A549 (cell line): ENCODE measurements at regions not wholly inside any gene's neighbourhood (a gene's known extent, or its start where the extent isn't known, plus 50 kb on each side); places are given as distances from the start of the nearest gene placed in this dataset.

Source experiments
- ATAC-seq, 2 experiments: fragments of 200-7000 bp in 1 of 2; fragments of >200 bp in 1 of 2; cut with Nextera tagmentation in 1 of 2; cut with Tn5 transposase in 1 of 2; 3 replicates each; pipeline versions ENCODE4 v1.8.0 to v1.9.1; 2018 to 2020; ENCODE audit warnings: mild to moderate bottlenecking in 1 of 2, moderate library complexity in 1 of 2
- CTCF ChIA-PET: fragments of 300-600 bp; sonication (Branson Sonifier 250); formaldehyde crosslinking; extraction: SDS; loops from one replicate; lab custom pipeline; 2021; ENCODE audit warnings: antibody characterized with exemption, inconsistent platforms; lab: Yijun Ruan, JAX
- POLR2A ChIA-PET: fragments of 350-600 bp; formaldehyde crosslinking; extraction: SDS; loops from one replicate; lab custom pipeline; 2021; ENCODE audit warnings: antibody characterized with exemption, inconsistent platforms; lab: Yijun Ruan, JAX
- DNase-seq, 2 experiments: peaks; one replicate each; pipeline versions ENCODE4 v3.0.0 to v3.0.0-alpha.2; 2011 to 2016; ENCODE audit warnings: low read depth in 1 of 2, low spot score in 1 of 2
- FAIRE-seq: peaks from 2 replicates; lab custom pipeline; 2011; peaks lifted over from hg19 to GRCh38; lab: Jason Lieb, UNC
- H3K27ac ChIP-seq, 2 experiments: fragments of >200 bp; sonication (Bioruptor Twin); formaldehyde crosslinking; 3 replicates each; pipeline ENCODE4 v1.5.1; 2016 to 2017
- H3K4me1 ChIP-seq: fragments of >200 bp; sonication (Bioruptor Twin); formaldehyde crosslinking; 3 replicates; pipeline ENCODE4 v1.6.1; 2016
- H3K4me2 ChIP-seq: fragments of >200 bp; sonication (Bioruptor Twin); formaldehyde crosslinking; 3 replicates; pipeline ENCODE4 v1.6.1; 2016
- H3K4me3 ChIP-seq: fragments of >200 bp; sonication (Bioruptor Twin); formaldehyde crosslinking; 3 replicates; pipeline ENCODE4 v1.5.1; 2016
- H3K9me3 ChIP-seq: fragments of >200 bp; sonication (Bioruptor Twin); formaldehyde crosslinking; 3 replicates; pipeline ENCODE4 v1.6.1; 2016
- EHMT2 ChIP-seq: fragments of 200-600 bp; sonication (generic); IDR thresholded peaks from 2 replicates; pipeline ENCODE4 v1.6.1; 2016; ENCODE audit warnings: antibody characterized with exemption, low read depth, mild to moderate bottlenecking, moderate library complexity
- EP300 ChIP-seq, 2 experiments: fragments of >200 bp; sonication (Bioruptor Twin); formaldehyde crosslinking; IDR thresholded peaks; 2 replicates in 1 of 2; 3 replicates in 1 of 2; pipeline ENCODE4 v1.6.1; 2016 to 2017
- FOSL2 ChIP-seq, 2 experiments: fragments of 450-650 bp in 1 of 2; fragments of >200 bp in 1 of 2; sonication (Bioruptor Twin) in 1 of 2; formaldehyde crosslinking; IDR thresholded peaks; 2 replicates each; pipeline versions ENCODE4 v1.5.0 to v1.6.1; 2016 to 2020; ENCODE audit warnings: mild to moderate bottlenecking in 1 of 2, moderate library complexity in 1 of 2
- HOXB5 ChIP-seq: fragments of 250-450 bp; sonication (Bioruptor Pico); IDR thresholded peaks from 2 replicates; pipeline ENCODE4 v1.5.0; 2020; ENCODE audit warnings: mild to moderate bottlenecking, moderate library complexity
- KDM5A ChIP-seq: fragments of 200-600 bp; sonication (generic); IDR thresholded peaks from 2 replicates; pipeline ENCODE4 v1.6.1; 2016; ENCODE audit warnings: antibody characterized with exemption, mild to moderate bottlenecking
- SMC3 ChIP-seq: fragments of >200 bp; sonication (Bioruptor Twin); formaldehyde crosslinking; IDR thresholded peaks from 3 replicates; pipeline ENCODE4 v1.6.1; 2018; ENCODE audit warnings: inconsistent platforms
- TP53 ChIP-seq: fragments of 250-450 bp; sonication (Bioruptor Pico); IDR thresholded peaks from 2 replicates; pipeline ENCODE4 v1.5.0; 2021; ENCODE audit warnings: mild to moderate bottlenecking, moderate library complexity
- ZC3H11A ChIP-seq: fragments of 450-650 bp; IDR thresholded peaks from 2 replicates; pipeline ENCODE4 v1.6.1; 2014; ENCODE audit warnings: antibody characterized with exemption, mild to moderate bottlenecking
- ZNF302 ChIP-seq: fragments of 250-450 bp; sonication (Bioruptor Pico); IDR thresholded peaks from 2 replicates; pipeline ENCODE4 v1.9.0; 2021; ENCODE audit warnings: inconsistent platforms, mild to moderate bottlenecking, moderate library complexity
- WGBS: methylation state at CpG from one replicate; pipeline ENCODE4 v1.1.6; 2017; ENCODE audit errors: missing lambda C conversion rate; 5-methylcytosine and 5-hydroxymethylcytosine counted together
- TF ChIP-seq, protein P1 (sequence below): fragments of 250-450 bp; sonication (Bioruptor Pico); IDR thresholded peaks from 2 replicates; pipeline ENCODE4 v1.5.0; 2020; ENCODE audit warnings: low read depth, mild to moderate bottlenecking, moderate library complexity
- TF ChIP-seq, protein P2 (sequence below): fragments of 250-450 bp; sonication (Bioruptor Pico); IDR thresholded peaks from 2 replicates; pipeline ENCODE4 v1.5.0; 2021; ENCODE audit warnings: mild to moderate bottlenecking, moderate library complexity, borderline replicate concordance
- TF ChIP-seq, protein P3 (sequence below): IDR thresholded peaks from 2 replicates; pipeline ENCODE4 v1.6.1; 2012
- TF ChIP-seq, protein P4 (sequence below): fragments of >200 bp; sonication (Bioruptor Twin); formaldehyde crosslinking; IDR thresholded peaks from 3 replicates; pipeline ENCODE4 v1.6.1; 2016
- TF ChIP-seq, protein P5 (sequence below): fragments of 200-600 bp; sonication (generic); IDR thresholded peaks from 2 replicates; pipeline ENCODE4 v1.6.1; 2016; ENCODE audit warnings: antibody characterized with exemption, mild to moderate bottlenecking, moderate library complexity
- TF ChIP-seq, protein P6 (sequence below): IDR thresholded peaks from 2 replicates; pipeline ENCODE4 v1.6.1; 2012; ENCODE audit warnings: low read depth, borderline replicate concordance

DNA sequence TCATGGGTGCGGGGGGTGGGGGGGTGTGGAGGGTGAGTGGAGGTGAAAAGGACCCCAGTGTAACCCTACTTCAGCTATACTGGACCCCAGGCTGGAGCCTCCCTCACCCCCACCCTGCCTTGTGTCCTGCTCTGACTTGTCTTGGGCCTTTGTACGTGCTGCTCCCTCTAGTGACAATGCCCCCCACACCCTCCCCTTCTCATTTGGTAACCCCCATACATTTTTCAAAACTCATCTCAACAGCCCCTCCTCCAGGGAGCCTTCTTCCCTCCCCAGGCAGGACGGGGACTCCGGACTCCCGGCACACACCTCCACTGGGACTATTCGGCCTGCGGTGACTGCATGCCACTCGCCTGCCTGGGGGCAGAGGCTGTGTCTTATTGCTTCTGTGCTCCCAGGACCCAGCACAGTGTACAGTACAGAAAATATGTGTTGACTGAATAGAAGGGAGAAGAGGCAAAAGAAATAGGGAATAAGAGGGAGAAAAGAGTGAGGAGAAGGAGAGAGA is 108.2 kb downstream of the VEGFA start:
- H3K4me1 ChIP-seq: no peaks in the 10 kb centered on the region
- TF ChIP-seq, protein P1, sequence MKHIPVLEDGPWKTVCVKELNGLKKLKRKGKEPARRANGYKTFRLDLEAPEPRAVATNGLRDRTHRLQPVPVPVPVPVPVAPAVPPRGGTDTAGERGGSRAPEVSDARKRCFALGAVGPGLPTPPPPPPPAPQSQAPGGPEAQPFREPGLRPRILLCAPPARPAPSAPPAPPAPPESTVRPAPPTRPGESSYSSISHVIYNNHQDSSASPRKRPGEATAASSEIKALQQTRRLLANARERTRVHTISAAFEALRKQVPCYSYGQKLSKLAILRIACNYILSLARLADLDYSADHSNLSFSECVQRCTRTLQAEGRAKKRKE (CRISPR knock-in tag): no peak
- TF ChIP-seq EHMT2: no peak
- TF ChIP-seq, protein P2, sequence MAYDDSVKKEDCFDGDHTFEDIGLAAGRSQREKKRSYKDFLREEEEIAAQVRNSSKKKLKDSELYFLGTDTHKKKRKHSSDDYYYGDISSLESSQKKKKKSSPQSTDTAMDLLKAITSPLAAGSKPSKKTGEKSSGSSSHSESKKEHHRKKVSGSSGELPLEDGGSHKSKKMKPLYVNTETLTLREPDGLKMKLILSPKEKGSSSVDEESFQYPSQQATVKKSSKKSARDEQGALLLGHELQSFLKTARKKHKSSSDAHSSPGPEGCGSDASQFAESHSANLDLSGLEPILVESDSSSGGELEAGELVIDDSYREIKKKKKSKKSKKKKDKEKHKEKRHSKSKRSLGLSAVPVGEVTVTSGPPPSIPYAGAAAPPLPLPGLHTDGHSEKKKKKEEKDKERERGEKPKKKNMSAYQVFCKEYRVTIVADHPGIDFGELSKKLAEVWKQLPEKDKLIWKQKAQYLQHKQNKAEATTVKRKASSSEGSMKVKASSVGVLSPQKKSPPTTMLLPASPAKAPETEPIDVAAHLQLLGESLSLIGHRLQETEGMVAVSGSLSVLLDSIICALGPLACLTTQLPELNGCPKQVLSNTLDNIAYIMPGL (CRISPR knock-in tag): no peak
- TF ChIP-seq ZNF302 (CRISPR knock-in tag): no peak
- TF ChIP-seq, protein P3, sequence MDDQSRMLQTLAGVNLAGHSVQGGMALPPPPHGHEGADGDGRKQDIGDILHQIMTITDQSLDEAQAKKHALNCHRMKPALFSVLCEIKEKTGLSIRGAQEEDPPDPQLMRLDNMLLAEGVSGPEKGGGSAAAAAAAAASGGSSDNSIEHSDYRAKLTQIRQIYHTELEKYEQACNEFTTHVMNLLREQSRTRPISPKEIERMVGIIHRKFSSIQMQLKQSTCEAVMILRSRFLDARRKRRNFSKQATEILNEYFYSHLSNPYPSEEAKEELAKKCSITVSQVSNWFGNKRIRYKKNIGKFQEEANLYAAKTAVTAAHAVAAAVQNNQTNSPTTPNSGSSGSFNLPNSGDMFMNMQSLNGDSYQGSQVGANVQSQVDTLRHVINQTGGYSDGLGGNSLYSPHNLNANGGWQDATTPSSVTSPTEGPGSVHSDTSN: no peak
- TF ChIP-seq, protein P4, sequence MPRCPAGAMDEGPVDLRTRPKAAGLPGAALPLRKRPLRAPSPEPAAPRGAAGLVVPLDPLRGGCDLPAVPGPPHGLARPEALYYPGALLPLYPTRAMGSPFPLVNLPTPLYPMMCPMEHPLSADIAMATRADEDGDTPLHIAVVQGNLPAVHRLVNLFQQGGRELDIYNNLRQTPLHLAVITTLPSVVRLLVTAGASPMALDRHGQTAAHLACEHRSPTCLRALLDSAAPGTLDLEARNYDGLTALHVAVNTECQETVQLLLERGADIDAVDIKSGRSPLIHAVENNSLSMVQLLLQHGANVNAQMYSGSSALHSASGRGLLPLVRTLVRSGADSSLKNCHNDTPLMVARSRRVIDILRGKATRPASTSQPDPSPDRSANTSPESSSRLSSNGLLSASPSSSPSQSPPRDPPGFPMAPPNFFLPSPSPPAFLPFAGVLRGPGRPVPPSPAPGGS: no peak
- ChIA-PET CTCF (no interaction called here), POLR2A (no interaction called here)
- H3K27ac ChIP-seq: no peak overlapping the region
- H3K9me3 ChIP-seq: no peaks in the 10 kb centered on the region
- H3K4me2 ChIP-seq: no peak overlapping the region
- DNase-seq (no peak), ATAC-seq (no peak), FAIRE-seq (no peak)
- WGBS: 79% methylated on average over 8 of the region's 8 CpGs
- no peak overlapping the region for H3K4me3 ChIP-seq

DNA sequence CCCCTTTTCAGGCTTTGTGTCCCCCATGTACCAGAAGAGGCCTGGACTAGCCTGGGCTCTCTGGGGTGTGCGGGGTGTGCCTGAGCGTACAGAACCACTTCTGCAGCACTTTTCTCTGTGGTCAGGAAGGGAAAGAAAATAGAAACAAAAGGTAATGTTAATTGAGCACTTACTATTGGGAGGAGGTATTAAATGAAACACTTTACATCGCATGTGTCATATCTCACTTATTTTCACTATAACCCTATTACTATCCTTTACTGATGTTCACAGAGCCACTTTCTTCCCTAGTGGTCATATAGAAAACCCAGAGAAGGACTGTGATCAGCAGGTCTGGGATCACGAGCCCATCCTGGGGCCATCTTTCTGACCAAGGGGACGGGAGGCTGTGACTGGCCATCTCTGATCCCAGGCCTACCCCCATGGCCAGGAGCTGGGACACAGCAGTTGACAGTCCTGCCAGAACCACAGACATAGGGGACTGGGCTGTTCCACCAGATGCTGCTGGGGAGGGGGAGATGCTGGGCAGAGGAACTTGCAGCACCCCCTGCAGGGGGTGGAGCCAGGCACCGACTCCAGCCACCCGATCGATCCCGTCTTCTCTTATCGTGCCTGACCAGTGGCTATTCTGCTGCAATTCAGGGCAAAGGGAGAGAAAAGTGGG is 107.6 kb downstream of the VEGFA start:
- CTCF ChIA-PET: no interaction called here
- POLR2A ChIA-PET: no interaction called here
- FAIRE-seq: no peak
- H3K9me3 ChIP-seq: no peaks in the 10 kb centered on the region
- H3K4me3 ChIP-seq: no peak overlapping the region
- TF ChIP-seq, protein P5, sequence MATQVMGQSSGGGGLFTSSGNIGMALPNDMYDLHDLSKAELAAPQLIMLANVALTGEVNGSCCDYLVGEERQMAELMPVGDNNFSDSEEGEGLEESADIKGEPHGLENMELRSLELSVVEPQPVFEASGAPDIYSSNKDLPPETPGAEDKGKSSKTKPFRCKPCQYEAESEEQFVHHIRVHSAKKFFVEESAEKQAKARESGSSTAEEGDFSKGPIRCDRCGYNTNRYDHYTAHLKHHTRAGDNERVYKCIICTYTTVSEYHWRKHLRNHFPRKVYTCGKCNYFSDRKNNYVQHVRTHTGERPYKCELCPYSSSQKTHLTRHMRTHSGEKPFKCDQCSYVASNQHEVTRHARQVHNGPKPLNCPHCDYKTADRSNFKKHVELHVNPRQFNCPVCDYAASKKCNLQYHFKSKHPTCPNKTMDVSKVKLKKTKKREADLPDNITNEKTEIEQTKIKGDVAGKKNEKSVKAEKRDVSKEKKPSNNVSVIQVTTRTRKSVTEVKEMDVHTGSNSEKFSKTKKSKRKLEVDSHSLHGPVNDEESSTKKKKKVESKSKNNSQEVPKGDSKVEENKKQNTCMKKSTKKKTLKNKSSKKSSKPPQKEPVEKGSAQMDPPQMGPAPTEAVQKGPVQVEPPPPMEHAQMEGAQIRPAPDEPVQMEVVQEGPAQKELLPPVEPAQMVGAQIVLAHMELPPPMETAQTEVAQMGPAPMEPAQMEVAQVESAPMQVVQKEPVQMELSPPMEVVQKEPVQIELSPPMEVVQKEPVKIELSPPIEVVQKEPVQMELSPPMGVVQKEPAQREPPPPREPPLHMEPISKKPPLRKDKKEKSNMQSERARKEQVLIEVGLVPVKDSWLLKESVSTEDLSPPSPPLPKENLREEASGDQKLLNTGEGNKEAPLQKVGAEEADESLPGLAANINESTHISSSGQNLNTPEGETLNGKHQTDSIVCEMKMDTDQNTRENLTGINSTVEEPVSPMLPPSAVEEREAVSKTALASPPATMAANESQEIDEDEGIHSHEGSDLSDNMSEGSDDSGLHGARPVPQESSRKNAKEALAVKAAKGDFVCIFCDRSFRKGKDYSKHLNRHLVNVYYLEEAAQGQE: no peak
- TF ChIP-seq, protein P6, sequence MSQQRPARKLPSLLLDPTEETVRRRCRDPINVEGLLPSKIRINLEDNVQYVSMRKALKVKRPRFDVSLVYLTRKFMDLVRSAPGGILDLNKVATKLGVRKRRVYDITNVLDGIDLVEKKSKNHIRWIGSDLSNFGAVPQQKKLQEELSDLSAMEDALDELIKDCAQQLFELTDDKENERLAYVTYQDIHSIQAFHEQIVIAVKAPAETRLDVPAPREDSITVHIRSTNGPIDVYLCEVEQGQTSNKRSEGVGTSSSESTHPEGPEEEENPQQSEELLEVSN: no peak
- no peak for TF ChIP-seq KDM5A
- TF ChIP-seq ZC3H11A: no peak
- no peak for TF ChIP-seq SMC3
- no peak for TF ChIP-seq EHMT2
- no peak for TF ChIP-seq FOSL2 (IDR thresholded peaks at IDR 0.05)
- TF ChIP-seq FOSL2 (CRISPR knock-in tag; IDR thresholded peaks at IDR 0.05): no peak
- TF ChIP-seq TP53 (CRISPR knock-in tag): no peak
- no peak for TF ChIP-seq HOXB5 (CRISPR knock-in tag)
- no peak for TF ChIP-seq EP300 (IDR thresholded peaks at IDR 0.05)
- DNase-seq: no peak
- WGBS: 93% methylated on average over 9 of the region's 10 CpGs
- H3K4me2 ChIP-seq: no peak overlapping the region
- ATAC-seq: no peak
- H3K27ac ChIP-seq: no peak overlapping the region
- H3K4me1 ChIP-seq: no peaks in the 10 kb centered on the region
